AG08396 (cell line): ENCODE measurements at regions not wholly inside any gene's neighbourhood (a gene's known extent, or its start where the extent isn't known, plus 50 kb on each side); places are given as distances from the start of the nearest gene placed in this dataset.

ENCODE experiments used
- DNase-seq: peaks from one replicate; pipeline ENCODE4 v3.0.0; 2012; ENCODE audit warnings: low spot score, mixed read lengths

- no peak for DNase-seq
These were observed 209.5 kb downstream of the UBE2E3 start for GRCh38 chr2:181189951-181190350.

DNA sequence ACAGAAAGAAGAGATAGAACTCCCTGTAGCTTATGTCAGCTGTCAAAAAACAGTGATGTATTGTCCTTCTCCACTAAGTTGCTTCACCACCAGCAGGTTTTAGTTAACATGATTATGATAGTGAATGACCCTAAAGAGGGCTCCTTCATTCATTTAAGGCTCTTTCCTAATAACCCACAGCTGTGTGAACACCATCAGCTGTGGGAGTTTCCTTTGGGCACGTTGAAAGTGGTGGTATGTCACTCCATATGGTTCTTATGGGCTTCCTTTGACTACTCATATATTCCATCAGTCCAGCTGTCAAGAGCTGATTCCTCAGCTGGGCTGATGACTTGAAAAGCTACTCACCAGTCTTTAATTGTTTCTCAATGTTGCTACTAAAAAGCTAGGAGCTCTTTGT, 210.3 kb downstream of the UBE2E3 start:
- DNase-seq = no peak

GRCh38 chr2:181193550-181193949, 213.1 kb downstream of the UBE2E3 start:
- no peak for DNase-seq

- no peak for DNase-seq
These were observed 216.0 kb downstream of the UBE2E3 start for GRCh38 chr2:181196401-181196800.

GRCh38 chr2:181197140-181197760, 216.8 kb downstream of the UBE2E3 start:
- DNase-seq = no peak

DNA sequence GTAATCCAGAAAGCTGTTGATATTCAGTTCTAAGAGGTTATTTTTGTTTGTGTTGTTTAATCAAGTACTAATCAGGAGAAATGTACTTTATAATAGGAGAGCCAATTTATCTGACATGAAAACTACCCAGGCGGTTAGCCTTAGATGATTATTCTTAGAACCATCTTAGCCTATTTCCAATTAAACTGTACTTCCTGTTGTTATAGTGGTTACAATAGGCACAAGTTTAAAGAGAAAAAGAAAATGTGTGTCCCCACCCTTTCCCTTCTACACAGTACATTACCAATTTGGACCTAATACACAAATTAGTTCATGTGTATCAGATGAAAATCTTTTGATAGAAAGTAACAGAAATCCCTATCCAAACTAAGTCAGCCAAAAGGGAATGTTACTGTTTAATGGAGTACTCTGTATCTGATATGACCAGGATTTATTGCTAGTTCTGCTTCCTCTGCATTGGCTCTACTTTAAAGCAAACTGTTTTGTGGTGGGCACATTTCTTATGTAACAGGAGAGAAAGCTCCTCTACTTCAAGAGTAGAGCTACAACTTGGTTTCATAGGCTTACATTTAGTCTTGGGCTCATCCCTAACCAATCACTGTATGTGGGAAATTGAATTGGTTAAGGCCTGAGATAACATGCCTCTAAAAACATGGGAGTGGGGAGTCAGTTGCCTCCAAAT, 217.9 kb downstream of the UBE2E3 start:
- no peak for DNase-seq

DNA sequence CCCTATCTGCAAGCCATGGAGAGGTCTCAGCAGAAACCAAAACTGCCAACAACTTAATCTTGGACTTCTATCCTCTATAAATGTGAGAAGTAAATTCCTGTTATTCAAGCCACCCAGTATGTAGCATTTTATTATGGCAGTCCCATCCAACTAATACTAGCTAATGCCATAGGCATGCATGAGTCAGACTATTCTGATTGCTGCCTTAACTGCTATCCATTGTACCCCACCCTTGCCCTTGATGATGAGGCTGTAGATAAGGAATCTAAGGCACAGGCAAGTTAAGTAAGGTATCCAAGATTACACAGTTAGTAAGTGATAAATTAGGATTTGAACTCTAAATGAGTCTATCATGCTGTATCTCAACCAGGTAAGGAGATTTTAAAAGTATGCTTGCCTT, 223.0 kb downstream of the UBE2E3 start:
- peak; percentile 33 for DNase-seq

- DNase-seq = peak; percentile 12
These were observed 223.5 kb downstream of the UBE2E3 start for GRCh38 chr2:181203916-181204315.

DNA sequence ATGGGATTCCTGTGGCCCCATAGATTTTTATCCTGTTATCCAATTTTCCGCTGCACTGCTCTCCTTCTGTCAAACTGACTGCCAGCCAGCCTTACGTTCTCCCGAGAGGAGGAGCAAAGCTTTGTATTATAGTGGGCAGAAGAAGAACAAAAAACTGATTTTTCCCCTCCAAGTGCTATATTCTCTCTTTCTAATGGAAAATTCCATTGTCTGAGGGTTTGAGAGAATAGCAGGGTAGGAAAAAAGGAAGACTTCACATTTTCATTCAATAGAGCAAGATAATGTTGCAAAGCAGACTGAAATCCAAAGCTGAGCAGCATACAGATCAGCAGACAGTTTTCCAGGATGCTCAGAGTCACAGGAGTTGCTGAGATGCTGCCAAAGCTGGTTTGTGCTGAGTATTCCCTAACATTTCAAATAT, 238.0 kb downstream of the UBE2E3 start:
- DNase-seq = no peak

DNA sequence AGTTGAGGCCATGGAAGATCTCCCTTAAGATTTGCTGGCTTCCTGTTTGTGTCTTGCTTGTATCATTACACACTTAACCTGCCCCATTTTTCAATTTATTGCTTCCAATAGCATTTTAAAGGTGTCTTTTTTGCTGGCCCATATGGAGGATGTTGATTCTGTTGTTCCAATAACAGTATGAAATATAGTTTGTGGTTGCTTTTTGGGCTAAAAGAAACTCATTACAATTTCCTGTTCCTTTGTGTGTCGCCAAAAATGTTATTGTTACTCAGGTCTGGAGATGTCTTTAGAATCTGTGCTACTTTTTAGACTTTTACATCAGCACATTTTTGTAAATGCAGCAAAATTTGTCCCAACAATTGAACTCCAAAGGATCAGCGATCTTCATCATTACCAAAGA, 234.0 kb upstream of the ITGA4 start:
- DNase-seq = no peak

GRCh38 chr2:181224866-181225265, 232.3 kb upstream of the ITGA4 start:
- DNase-seq = no peak

DNA sequence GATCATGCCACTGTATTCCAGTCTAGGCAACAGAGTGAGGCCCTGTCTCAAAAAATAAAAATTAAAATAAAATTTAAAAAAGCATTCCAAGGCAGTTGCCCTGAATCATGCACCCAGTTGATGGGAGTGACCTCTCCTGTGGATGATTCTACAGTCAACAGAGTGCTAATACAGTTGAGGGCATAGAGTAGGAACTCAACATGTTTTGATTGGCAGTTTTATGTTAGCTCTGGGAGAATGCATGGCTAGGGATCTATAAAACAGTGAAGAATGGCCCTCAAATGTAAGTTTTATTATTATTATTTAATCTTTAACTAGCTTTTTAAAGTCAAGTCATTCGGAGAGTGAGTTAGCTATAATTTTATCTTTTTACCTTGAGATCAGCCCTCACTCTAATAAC, 228.5 kb upstream of the ITGA4 start:
- no peak for DNase-seq

GRCh38 chr2:181231151-181231550, 226.0 kb upstream of the ITGA4 start:
- DNase-seq = no peak

GRCh38 chr2:181231886-181232621, 225.1 kb upstream of the ITGA4 start:
- DNase-seq = no peak

DNA sequence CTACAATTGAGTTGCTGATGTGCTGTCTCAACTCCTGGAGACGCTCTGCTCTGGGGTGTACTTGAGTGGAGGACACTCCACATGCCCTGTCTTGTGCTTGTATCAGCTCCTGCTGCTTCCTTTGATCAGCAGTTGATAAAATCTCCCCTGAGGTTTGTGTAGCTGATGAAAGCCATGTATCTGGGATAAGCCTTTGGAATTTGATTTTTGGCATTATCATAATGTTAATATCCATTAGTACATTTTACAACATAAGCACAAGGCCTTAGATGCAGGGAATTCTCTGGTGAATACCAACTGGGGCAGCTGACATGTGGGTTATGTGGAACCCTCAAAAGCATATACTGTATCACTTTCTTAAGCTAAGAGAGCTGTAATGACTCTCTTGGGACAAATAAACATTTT, 222.7 kb upstream of the ITGA4 start:
- no peak for DNase-seq

- no peak for DNase-seq
These were observed 222.2 kb upstream of the ITGA4 start for GRCh38 chr2:181235011-181235410.

- DNase-seq = no peak
These were observed 221.3 kb upstream of the ITGA4 start for GRCh38 chr2:181235683-181236459.

GRCh38 chr2:181239201-181239799, 217.9 kb upstream of the ITGA4 start:
- DNase-seq = no peak

GRCh38 chr2:181240844-181241243, 216.3 kb upstream of the ITGA4 start:
- DNase-seq = no peak

DNA sequence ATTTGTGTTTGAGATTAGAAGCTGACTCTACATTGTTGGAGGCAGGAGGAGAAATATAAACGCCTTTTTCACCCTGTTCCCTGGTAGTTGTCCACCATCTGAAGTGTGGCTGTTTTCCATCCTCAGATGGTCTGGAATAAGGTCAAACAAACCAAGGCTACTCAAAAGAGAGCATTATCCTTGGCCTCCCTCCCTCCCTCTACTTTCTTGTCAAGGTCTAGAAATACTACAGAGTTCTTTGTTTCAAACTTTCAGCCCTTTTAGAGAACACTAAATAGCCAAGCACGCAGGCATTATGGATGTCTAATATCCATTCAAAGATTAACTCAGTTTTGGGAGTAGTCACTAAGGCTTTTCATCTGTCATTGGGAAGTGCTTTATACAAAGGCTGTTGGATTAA, 215.8 kb upstream of the ITGA4 start:
- DNase-seq = no peak

DNA sequence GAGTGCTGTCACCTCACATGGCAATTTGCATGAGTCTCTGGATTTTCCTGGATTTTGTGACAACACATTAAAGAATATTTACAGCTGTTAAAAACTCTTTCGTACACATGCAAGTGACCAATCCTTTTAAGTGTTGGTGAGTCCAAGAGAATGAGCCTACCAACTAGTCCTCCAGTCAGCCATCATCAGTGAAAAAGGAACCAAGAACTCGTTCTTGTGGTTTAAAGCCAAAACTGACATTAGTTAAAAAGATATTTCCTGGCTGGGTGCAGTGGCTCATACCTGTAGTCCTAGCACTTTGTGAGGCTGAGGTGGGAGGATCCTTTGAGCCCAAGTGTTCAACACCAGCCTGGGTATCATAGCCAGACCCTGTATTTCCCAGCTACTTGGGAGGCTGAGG, 215.4 kb upstream of the ITGA4 start:
- DNase-seq = no peak

DNA sequence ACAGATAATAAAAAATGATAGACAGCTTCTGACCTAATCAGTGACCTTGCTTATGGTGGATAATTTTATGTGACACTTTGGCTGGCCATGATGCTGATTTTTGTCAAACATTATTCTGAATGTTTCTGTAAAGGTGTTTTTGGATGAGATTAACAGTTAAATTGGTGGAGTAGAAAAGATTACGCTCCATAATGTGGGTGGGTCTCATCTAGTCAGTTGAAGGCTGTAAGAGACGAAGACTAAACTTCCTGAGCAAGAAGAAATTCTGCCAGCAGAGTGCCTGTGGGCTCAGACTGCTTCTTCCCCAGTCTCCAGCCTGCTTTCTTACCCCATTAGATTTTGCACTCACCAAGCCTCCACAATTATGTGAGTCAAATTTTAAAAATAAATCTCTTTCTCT, 214.9 kb upstream of the ITGA4 start:
- no peak for DNase-seq
